ENCODE measurements at regions not wholly inside any gene's neighbourhood (a gene's known extent, or its start where the extent isn't known, plus 50 kb on each side); places are given as distances from the start of the nearest gene placed in this dataset.

- TF ChIP-seq CTCF (IDR thresholded peaks at IDR 0.05) (no peak), POLR2A (IDR thresholded peaks at IDR 0.05) (no peak)
Measured at GRCh38 chr2:88959480-88960204, 268.2 kb downstream of the RPIA start.
